ENCODE measurements at regions not wholly inside any gene's neighbourhood (a gene's known extent, or its start where the extent isn't known, plus 50 kb on each side); places are given as distances from the start of the nearest gene placed in this dataset.

GRCh38 chr7:155360495-155361345 lies 63.0 kb downstream of the INSIG1 start:
- H3K4me3 ChIP-seq, result no peak overlapping the region
- TF ChIP-seq POLR2A (IDR thresholded peaks at IDR 0.05) (no peak), EP300 (IDR thresholded peaks at IDR 0.05) (no peak), CTCF (IDR thresholded peaks at IDR 0.05) (no peak)
- WGBS, 3 donors, result 23 to 35% (median 33%) methylated on average over 20 of the region's 20 CpGs
- no peaks in the 10 kb centered on the region for H3K9me3 ChIP-seq
- H3K27me3 ChIP-seq, result no peaks in the 10 kb centered on the region
- H3K36me3 ChIP-seq, result no peaks in the 10 kb centered on the region
- H3K4me1 ChIP-seq (ENCODE audit: insufficient read depth), result no peaks in the 10 kb centered on the region
- peak in 1 of 5 donors; percentile 7 for DNase-seq
- intact Hi-C loops (cut with DNase I), result no loop called here
- no peak overlapping the region for H3K27ac ChIP-seq

GRCh38 chr7:155361346-155361680 lies 63.6 kb downstream of the INSIG1 start:
- no peaks in the 10 kb centered on the region for H3K9me3 ChIP-seq
- no peak overlapping the region for H3K27ac ChIP-seq
- no peaks in the 10 kb centered on the region for H3K4me1 ChIP-seq (ENCODE audit: insufficient read depth)
- intact Hi-C loops (cut with DNase I), result no loop called here
- WGBS, 3 donors, result 52 to 59% (median 54%) methylated on average over 12 of the region's 12 CpGs
- no peak for DNase-seq
- H3K36me3 ChIP-seq, result no peaks in the 10 kb centered on the region
- H3K27me3 ChIP-seq, result no peaks in the 10 kb centered on the region
- no peak overlapping the region for H3K4me3 ChIP-seq
- no peak for TF ChIP-seq POLR2A (IDR thresholded peaks at IDR 0.05)
- no peak for TF ChIP-seq CTCF (IDR thresholded peaks at IDR 0.05)
- TF ChIP-seq EP300 (IDR thresholded peaks at IDR 0.05), result no peak

- no peak overlapping the region for H3K4me3 ChIP-seq
- no peaks in the 10 kb centered on the region for H3K4me1 ChIP-seq (ENCODE audit: insufficient read depth)
- no peak overlapping the region for H3K27ac ChIP-seq
- H3K27me3 ChIP-seq, result no peaks in the 10 kb centered on the region
- no peak for TF ChIP-seq EP300 (IDR thresholded peaks at IDR 0.05)
- no peak for TF ChIP-seq CTCF (IDR thresholded peaks at IDR 0.05)
- no peak for TF ChIP-seq POLR2A (IDR thresholded peaks at IDR 0.05)
- DNase-seq, result no peak
- 72 to 86% (median 81%) methylated on average over 7 of the region's 7 CpGs for WGBS, 3 donors
- intact Hi-C loops (cut with DNase I), result no loop called here
- H3K9me3 ChIP-seq, result no peaks in the 10 kb centered on the region
- H3K36me3 ChIP-seq, result no peaks in the 10 kb centered on the region
Measured at GRCh38 chr7:155361947-155362346, 64.3 kb downstream of the INSIG1 start.

- Histone ChIP-seq H3K27me3 (no peaks in the 10 kb centered on the region), H3K4me1 (ENCODE audit: insufficient read depth) (no peaks in the 10 kb centered on the region), H3K36me3 (no peaks in the 10 kb centered on the region), H3K4me3 (no peak overlapping the region), H3K27ac (no peak overlapping the region), H3K9me3 (no peaks in the 10 kb centered on the region)
- 75 to 80% (median 77%) methylated on average over 11 of the region's 11 CpGs for WGBS, 3 donors
- intact Hi-C loops (cut with DNase I), result no loop called here
- DNase-seq, result no peak
- no peak for TF ChIP-seq POLR2A (IDR thresholded peaks at IDR 0.05)
- no peak for TF ChIP-seq CTCF (IDR thresholded peaks at IDR 0.05)
- no peak for TF ChIP-seq EP300 (IDR thresholded peaks at IDR 0.05)
Measured at GRCh38 chr7:155362380-155363145, 64.9 kb downstream of the INSIG1 start.
